ENCODE measurements at regions not wholly inside any gene's neighbourhood (a gene's known extent, or its start where the extent isn't known, plus 50 kb on each side); places are given as distances from the start of the nearest gene placed in this dataset.

- TF ChIP-seq CTCF (IDR thresholded peaks at IDR 0.05; ENCODE audit: low read depth, low read length) (no peak), POLR2A (IDR thresholded peaks at IDR 0.05; ENCODE audit: extremely low read depth, insufficient read length) (no peak), MAX (IDR thresholded peaks at IDR 0.05; ENCODE audit: low read depth, low read length) (no peak), MYC (IDR thresholded peaks at IDR 0.05; ENCODE audit: low read depth, low read length) (no peak)
These were observed 157.8 kb upstream of the PREP start for GRCh38 chr6:105560611-105561066.
